HG03060 (cell line): ENCODE measurements at regions not wholly inside any gene's neighbourhood (a gene's known extent, or its start where the extent isn't known, plus 50 kb on each side); places are given as distances from the start of the nearest gene placed in this dataset.

Experiments
- ATAC-seq: cut with Tn5 transposase; IDR thresholded peaks from one replicate; pipeline ENCODE4 v1.9.1; 2021; ENCODE audit warnings: low read depth, moderate number of reproducible peaks; ENCODE audit not compliant: unreplicated experiment

DNA sequence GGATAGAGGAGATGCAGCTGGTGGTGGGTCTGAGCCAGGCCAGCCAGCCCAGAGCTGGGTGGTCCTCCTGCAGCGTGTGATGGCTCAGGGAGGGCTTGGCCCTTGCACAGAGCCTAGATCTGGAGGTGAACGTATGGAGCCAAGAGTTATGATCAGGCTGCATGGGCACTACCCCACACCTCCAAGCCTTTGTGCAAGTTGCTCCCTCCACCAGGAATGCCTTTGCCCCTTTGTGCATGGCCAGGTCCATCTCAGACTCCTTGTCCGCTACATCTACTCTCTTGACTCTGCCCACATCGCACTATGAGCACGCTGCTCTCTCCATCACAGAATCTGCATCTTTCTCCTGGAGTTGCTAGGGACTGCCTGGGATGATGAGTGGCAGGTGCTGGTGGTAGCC is 895.7 kb downstream of the TBC1D22A start:
- no peak for ATAC-seq

DNA sequence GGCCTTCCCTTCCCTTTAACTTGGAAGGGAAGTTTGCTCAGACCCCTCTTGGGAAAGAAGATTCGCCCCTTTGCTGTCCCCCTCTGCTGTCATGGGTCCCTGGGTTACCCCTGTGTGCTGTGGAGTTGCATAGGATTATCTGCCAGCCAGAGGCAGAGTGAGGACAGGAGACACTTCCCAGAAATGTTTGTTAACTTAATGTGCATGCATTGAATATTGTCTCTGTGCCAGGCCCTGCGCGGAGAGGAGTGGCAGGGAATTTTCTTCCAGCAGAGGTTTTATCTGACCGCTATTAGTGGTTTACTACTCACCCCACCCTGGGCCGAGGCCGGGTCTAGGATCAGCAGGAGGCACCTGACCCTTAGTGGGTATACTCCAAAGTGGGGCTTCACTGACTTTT is 894.8 kb downstream of the TBC1D22A start:
- ATAC-seq, result no peak

DNA sequence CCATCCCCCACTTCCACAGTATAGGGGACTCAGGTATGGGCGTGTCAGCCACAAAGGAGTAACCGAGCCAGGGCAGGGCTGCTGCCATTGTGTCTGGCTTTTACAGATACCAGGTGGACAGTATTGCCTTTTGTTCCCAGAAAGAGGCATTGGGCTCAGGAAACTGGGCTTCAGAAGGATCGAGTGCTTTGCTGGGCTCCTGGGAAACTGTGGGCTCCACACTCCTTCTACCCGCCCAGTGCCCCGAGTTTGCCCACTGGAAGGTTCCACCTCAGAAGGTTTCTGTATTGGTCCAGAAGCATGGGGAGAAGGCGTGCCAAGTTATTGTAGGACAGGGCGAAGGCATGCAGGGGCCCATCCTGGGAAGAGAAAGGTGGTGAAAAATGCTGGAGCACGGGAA is 894.4 kb downstream of the TBC1D22A start:
- ATAC-seq, result no peak

DNA sequence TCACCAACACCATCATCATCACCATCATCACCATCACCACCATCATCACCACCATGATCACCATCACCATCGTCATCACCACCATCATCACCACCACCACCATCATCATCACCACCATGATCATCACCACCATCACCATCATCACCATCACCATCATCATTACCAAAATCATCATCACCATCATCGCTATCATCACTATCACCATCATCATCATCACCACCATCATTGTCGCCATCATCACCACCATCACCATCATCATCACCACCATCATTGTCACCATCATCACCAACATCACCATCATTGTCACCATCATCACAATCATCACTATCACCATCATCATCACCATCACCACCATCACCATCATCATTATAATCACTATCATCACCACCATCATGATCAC is 893.5 kb downstream of the TBC1D22A start:
- ATAC-seq, result no peak

DNA sequence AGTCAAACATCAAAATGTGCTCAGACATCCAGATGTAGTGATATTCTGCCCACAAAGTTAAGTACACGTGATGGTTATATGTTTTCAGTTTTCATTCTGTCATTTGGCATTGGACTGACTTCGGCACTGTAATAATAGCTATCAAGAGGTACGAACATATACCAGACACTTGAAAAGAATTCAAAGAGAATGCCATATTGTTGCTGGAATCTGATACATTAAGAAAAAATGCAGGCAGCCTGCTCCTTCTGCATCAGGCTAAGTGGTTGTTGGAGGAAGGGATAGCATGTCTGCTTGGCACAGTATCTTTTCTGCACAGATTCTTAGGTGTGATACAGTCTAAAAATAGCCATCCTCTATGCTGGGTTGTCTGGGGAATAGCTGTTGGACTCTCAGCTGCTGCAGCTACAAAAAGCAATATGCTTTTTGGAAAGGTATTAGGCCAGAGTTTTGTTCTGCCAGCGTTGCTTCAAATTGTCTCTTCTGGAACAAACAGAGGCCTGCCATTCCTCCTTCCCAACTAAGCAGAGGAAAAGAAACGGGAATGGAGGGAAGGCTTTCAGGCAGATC is 892.6 kb downstream of the TBC1D22A start:
- no peak for ATAC-seq

DNA sequence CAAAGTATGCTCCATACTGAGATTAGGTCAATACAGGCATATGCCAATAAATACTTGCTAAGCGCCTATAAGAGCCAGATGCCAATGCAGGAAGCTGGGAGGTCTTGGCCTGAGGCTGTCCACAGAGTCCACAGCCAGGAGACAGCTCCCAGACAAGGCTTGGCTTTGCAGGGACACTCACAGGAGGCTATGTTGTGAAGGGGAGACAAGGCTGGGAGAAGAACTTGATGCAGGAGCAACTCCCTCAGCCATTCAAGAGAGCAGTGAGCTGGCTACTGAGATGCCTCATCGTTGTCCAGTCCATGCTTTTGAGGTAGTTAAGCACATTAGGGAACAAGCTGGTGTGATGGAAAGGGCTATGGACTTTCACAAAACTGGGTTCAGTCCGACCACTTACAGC is 891.5 kb downstream of the TBC1D22A start:
- ATAC-seq, result no peak

DNA sequence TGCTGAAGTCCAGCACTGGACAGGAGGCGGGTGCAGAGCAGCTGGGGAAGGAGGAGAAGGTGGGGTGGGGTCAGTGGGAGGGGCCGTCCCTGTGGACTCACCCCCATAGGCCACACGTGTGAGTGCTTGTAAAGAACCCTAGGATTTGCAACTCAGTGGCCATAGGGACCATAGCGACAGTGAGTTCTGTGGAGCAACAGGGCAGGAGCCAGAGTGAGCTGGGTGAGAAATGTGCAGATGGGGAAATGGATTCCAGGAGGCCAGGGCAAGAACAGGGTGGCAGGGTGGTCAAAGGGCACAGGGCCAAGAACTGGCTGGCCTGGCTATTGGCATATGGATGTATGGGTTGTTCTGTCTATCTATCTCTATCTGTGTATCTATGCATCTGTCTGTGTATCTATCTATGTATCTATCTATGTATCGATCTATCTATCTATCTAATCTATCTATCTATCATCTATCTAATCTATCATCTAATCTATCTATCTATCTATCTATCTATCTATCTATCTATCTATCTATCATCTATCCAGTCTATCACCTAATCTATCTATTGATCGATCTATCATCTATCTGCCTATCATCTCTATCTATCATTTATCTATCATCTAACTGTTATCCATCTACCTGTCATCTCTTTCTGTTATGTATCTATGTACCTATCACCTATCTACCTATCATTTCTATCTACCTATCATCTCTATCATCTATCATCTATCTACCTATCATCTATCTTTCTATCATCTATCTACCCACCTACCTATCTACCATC is 889.0 kb downstream of the TBC1D22A start:
- ATAC-seq, result no peak

DNA sequence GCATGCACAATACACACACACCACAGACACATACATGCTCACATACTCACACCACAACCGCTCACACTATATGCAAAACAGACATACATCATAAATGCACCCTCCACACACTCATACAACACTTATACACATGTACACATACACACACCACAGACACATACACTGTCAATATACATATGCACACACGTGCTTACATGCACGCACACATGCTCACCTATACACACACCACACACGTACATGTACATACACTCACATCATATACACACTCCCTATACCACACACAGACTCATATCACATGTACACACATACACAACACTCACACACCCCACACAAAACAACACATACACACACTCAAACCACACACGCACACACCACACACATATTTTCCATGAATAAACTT is 885.3 kb downstream of the TBC1D22A start:
- ATAC-seq, result no peak

DNA sequence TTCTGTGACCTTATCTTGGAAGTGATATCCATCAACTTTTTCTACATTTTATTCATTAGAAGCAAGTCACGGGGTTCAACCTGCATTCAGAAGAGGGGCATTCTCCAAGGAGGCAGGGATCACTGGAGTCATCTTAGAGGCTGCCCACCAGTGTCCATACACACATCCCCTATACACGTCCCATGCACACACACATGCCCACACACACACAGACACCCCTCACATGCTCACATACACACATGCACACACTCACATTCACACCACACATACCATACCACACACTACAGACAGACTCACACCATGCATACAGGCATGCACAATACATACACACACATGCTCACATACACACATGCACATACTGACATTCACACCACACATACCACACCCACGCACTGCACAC is 884.7 kb downstream of the TBC1D22A start:
- no peak for ATAC-seq

DNA sequence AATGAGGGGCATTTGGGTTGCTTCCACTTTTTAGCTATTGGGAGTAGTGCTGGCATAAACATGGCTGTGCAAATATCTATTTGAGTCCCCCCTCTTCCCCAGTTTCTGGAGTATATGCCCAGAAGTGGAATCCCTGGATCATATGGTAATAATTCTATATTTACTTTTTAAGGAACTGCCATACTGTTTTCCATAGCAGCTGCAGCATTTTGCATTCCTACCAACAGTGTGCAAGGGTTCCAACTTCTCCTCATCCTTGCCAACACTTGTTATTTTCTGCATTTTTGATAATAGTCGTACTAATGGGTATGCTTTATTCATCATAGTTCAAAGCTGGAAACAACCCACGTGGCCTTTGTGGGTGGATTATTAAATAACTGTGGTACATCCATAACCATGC is 883.5 kb downstream of the TBC1D22A start:
- no peak for ATAC-seq

DNA sequence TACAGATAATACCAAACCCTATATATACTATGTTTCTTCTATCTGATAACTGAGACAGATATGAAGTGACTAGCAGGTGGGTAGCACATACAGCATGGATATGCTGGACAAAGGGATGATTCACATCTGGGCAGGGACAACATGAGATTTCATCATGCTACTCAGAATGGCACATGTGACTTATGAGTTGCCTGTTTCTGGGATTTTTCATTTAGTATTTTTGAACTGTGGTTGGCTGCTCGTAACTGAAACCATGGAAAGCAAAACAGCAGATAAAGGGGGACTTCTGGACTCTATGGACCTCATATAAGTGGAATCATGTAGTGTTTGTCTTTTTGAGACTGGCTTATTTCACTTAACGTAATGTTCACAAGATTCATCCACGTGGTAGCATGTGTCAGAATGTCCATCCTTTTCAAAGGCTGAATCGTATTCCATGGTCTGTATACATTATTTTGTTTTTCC is 883.0 kb downstream of the TBC1D22A start:
- no peak for ATAC-seq

DNA sequence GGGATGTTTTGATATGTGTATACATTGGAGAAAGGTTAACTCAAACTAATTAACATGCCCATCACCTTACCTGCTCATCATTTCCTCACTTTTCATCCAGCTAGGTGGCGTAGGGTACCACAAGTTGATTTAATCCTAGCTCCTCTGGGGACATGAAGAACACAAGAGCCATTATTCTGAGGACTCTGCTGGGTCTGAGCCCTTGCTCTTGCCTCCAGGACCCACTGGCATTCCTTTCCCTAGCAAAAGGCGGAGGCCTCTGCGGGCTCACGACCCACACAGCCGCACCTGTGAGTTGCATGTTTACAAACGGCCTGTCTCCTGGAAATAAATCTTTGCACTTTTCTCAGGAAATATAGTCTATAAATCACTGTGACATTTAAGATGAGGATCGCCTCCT is 871.9 kb downstream of the TBC1D22A start:
- no peak for ATAC-seq

DNA sequence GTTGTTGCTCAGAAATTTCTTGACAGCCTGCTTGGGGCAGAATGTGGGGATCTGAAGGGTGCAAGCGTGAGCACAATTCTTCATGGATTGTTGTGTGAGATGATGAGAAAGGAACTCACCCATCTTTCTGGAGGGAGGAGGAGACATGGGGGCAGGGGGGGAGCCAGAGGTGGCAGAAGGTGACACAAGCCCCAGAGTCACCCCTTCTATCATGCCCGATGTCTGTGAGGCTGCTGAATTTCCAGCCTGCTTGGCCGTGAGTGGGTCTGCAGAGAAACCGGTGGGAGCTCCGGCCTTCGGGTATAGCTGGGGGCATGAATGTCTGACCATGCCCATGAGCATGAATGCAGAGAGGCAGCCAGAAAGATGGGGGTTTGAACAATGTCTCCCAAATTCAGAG is 870.7 kb downstream of the TBC1D22A start:
- no peak for ATAC-seq

DNA sequence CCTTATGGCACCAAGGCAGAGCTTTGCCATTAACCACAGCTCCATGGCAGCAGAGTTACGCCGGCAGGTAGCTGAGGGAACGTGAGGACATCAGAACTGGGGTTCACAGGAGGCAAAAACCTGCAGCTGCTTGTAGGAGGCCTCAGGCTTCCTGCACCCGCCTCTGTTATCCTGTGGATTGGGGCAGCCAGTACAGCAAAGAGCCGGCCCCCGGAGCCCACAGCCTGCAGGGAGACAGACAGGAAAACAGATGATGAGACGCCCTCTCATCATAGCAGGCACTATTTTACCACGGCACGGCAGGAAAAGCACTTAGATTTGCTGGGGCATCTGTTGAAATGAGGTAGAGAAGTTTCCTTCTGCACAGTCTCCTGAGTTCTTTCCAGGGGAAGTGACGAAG is 870.3 kb downstream of the TBC1D22A start:
- no peak for ATAC-seq

DNA sequence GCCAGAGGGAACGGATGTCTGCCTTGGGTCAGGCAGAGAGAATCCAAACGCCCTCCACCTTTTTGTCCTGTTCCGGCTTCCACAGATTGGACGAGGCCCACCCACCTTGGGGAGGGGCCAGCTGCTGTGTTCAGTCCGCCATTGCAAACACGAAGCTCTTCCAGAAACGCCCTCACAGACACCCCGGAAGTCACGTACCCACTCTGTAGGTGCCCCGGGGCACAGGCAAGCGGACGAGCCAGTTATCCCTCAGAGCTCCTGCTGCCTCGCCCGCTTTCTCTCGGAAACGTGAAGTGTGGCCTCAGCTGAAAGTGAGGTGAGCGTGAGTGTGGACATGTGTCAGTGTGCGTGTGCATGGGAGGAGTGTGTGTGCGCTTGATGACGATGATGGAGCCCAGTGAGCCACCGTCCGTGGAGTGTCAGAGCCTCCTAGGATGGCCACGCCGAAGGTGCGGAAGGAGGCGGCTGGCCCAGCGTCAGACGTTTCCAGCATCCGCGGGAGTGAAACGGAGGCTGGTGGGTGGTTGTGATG is 869.2 kb downstream of the TBC1D22A start:
- ATAC-seq, result no peak

DNA sequence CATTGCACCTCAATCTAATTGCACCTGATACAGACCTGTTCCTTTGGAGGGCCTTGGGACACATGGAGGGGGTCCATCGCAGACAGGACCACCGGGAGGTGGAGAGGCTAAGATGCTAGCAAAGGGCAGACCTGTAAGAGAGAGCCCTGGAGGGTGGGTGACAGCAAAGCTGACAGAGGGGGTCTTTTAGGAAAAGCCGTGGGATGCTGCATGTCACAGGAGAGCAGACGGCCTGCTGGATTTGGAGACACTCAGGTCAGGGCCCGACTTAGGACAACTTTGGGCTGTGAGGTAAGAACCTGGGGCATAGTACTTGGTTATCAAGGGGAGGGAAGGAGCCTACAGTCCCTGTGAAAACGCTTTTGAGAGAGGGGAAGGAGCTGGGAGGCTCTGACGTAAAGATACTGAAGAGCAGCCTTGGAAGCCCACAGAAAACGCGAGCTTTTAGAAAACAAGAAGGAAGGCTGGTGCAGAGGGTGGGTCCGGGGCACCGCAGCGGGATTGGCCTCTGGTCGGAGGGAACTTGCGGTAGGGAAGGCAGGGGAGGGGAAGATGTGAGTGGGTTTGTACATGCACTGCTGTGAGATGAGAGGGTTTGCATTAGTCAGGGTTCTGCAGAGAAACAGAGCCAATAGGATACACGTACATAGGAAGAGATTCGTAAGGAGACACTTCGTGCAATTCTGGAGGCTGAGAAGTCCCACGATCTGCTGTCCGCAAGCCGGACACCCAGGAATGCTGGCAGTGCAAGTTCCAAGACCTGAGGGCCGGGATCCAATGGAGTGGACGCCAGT is 868.5 kb downstream of the TBC1D22A start:
- ATAC-seq, result no peak

DNA sequence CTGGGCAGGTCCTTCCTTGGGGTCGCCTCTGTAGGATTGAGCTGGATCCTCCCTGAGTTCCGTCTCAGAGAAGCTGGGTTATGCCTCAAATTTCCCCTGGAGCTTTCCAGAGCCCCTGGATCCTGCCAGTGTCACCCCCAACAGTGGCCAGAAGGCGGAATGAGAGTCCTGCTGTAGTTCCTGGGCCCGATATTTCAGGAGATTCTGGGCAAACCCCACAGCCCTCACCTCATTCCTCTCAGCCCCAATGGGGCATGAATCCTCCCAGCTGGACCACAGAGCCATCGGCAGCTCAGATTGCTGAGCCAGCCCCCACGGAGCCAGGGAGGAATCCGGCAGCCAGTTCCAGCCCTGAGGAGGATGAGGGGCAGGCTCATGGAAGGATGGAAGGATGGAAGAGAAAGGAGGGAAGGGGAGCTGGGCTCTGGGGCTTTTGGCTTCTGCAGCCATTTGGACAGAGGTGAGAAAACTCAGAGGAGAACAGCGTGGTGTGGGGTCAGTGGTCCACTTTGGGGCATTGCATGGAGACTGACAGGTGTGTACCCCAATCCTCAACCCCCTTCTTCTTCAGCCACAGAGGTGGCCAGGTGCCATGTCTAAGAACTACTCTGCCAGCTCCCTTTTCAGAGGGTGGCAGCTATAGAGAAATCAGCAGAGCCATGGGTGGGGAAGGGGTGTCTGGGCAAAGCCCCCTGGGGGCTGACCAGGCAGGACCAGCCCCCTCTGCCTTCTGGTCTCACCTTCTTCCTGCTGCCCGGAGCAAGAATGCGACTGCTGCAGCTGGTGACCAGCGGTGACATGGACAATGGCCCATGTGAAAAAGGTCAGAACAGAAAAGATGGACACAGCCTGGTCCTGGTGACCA is 867.6 kb downstream of the TBC1D22A start:
- ATAC-seq, result no peak

DNA sequence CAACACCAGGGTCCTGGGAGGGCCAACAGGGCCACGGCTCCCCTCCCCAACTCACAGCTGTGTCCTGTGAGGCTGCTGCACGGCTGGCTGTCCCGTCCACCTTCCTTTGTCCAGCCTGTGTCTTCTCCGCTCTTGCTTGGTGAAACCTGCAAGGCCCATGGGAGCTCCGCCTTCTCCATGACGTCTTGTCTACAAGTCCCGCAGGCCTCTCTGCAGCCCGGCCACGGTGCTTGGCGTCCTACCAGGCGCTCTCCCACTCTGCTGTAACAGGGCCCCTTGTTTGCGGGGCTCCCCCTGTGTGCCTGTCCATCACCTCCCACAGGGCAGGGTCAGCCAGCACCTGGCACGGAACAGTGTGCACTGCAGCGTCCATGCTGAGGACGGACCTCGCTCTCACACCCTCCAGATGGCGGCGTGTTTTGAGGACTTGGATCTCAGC is 866.8 kb downstream of the TBC1D22A start:
- ATAC-seq, result no peak

DNA sequence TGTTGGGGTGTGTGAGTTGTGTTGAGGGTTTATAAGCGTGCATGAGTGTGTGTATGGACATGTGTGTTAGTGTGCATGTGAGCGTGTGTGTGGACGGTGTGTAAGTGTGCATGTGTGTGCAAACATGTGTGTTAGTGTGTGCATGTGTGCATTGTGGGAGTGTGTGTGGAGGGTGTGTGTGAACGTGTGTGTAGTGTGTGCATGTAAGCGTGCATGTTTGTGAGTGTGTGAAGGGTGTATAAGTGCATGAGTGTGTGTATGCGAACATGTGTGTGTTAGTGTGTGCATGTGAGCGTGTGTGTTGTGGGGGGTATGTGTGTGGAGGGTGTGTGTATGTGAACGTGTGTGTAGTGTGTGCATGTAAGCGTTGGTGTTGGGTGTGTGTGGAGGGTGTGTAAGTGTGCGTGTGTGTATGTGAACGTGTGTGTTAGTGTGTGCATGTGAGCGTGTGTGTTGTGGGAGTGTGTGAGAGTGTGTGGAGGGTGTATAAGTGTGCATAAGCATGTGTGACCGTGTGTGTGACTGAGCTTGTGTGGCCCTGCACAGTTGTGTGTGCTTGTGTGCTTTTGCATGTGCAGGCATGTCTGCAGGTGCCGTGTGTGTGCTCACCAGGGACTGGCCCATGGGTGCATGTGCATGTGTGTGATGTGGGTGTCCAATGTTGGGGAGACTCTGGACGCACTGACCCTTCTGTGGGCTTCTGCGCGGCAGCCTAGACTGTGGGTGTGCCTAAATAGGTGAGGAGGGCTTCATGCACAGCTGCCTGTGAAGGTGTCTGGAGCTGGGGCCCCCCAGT is 866.2 kb downstream of the TBC1D22A start:
- ATAC-seq, result no peak
